KOPT-K1 (cell line): ENCODE measurements at regions not wholly inside any gene's neighbourhood (a gene's known extent, or its start where the extent isn't known, plus 50 kb on each side); places are given as distances from the start of the nearest gene placed in this dataset.

Experiments
- H3K27ac ChIP-seq: fragments of 200-600 bp; sonication (generic); 2 replicates; pipeline ENCODE4 v1.5.1; 2016; ENCODE audit warnings: antibody characterized with exemption, mild to moderate bottlenecking, low read depth, low read length; ENCODE audit not compliant: poor library complexity, severe bottlenecking
- H3K36me3 ChIP-seq: fragments of 200-600 bp; sonication (generic); 2 replicates; pipeline ENCODE4 v1.5.1; 2017; ENCODE audit warnings: antibody characterized with exemption, mild to moderate bottlenecking, low read length, moderate library complexity; ENCODE audit not compliant: insufficient read depth
- H3K9me3 ChIP-seq: fragments of 200-600 bp; sonication (generic); 2 replicates; pipeline ENCODE4 v1.5.1; 2017; ENCODE audit warnings: antibody characterized with exemption, low read length, mild to moderate bottlenecking; ENCODE audit not compliant: insufficient read depth, poor library complexity, severe bottlenecking

GRCh38 chr3:107297597-107297996 is 79.6 kb upstream of the CCDC54 start:
- no peaks in the 10 kb centered on the region for H3K36me3 ChIP-seq
- peaks cover 8% of the 10 kb centered on the region for H3K9me3 ChIP-seq
- H3K27ac ChIP-seq = no peak overlapping the region

- H3K36me3 ChIP-seq = no peaks in the 10 kb centered on the region
- no peaks in the 10 kb centered on the region for H3K9me3 ChIP-seq
- no peak overlapping the region for H3K27ac ChIP-seq
Observed at GRCh38 chr3:107307205-107307604, 70.0 kb upstream of the CCDC54 start.

GRCh38 chr3:107308716-107309115 is 68.5 kb upstream of the CCDC54 start:
- Histone ChIP-seq H3K36me3 (no peaks in the 10 kb centered on the region), H3K27ac (no peak overlapping the region), H3K9me3 (no peaks in the 10 kb centered on the region)

- H3K27ac ChIP-seq = no peak overlapping the region
- H3K9me3 ChIP-seq = no peaks in the 10 kb centered on the region
- no peaks in the 10 kb centered on the region for H3K36me3 ChIP-seq
Observed at GRCh38 chr3:107309312-107309711, 67.9 kb upstream of the CCDC54 start.

- H3K36me3 ChIP-seq = no peaks in the 10 kb centered on the region
- H3K9me3 ChIP-seq = no peaks in the 10 kb centered on the region
- no peak overlapping the region for H3K27ac ChIP-seq
Observed at GRCh38 chr3:107313711-107314110, 63.5 kb upstream of the CCDC54 start.

GRCh38 chr3:107315141-107315540 is 62.1 kb upstream of the CCDC54 start:
- H3K9me3 ChIP-seq = no peaks in the 10 kb centered on the region
- H3K27ac ChIP-seq = no peak overlapping the region
- H3K36me3 ChIP-seq = no peaks in the 10 kb centered on the region

- H3K9me3 ChIP-seq = no peaks in the 10 kb centered on the region
- H3K36me3 ChIP-seq = no peaks in the 10 kb centered on the region
- no peak overlapping the region for H3K27ac ChIP-seq
Observed at GRCh38 chr3:107323723-107324122, 53.5 kb upstream of the CCDC54 start.

GRCh38 chr3:107325446-107325845 is 51.8 kb upstream of the CCDC54 start:
- Histone ChIP-seq H3K36me3 (no peaks in the 10 kb centered on the region), H3K9me3 (no peaks in the 10 kb centered on the region), H3K27ac (no peak overlapping the region)
